ENCODE measurements at regions not wholly inside any gene's neighbourhood (a gene's known extent, or its start where the extent isn't known, plus 50 kb on each side); places are given as distances from the start of the nearest gene placed in this dataset.
A peak's percentile ranks its signal among the peaks of the same experiment; 100 is the strongest.
"Not testable (repeated sequence)": the region's sequence is repeated elsewhere in the genome, so short reads cannot be mapped to it uniquely, and the experiment has no call there.

GRCh38 chr14:51360592-51360991 lies 120.5 kb downstream of the TMX1 start:
- no peaks in the 10 kb centered on the region for H3K9me3 ChIP-seq
- DNase-seq: no peak
- ATAC-seq: no peak

GRCh38 chr14:51365241-51365965 lies 125.4 kb downstream of the TMX1 start:
- intact Hi-C loops (cut with DNase I, micrococcal nuclease): no loop called here
- no peak for DNase-seq
- Histone ChIP-seq H3K9me3 (no peaks in the 10 kb centered on the region), H3K36me3 (ENCODE audit: low read depth) (no peaks in the 10 kb centered on the region), H3K4me1 (ENCODE audit: low read depth) (no peaks in the 10 kb centered on the region), H3K4me3 (no peak overlapping the region)
- no peak for ATAC-seq
- TF ChIP-seq CTCF (IDR thresholded peaks at IDR 0.05): no peak

More at GRCh38 chr14:51360592-51360991, 120.5 kb downstream of the TMX1 start:
- intact Hi-C loops (cut with DNase I, micrococcal nuclease): no loop called here
- Histone ChIP-seq H3K4me3 (no peak overlapping the region), H3K4me1 (ENCODE audit: low read depth) (no peaks in the 10 kb centered on the region), H3K36me3 (ENCODE audit: low read depth) (no peaks in the 10 kb centered on the region)
- TF ChIP-seq CTCF (IDR thresholded peaks at IDR 0.05): no peak

GRCh38 chr14:51366460-51366859 lies 126.4 kb downstream of the TMX1 start:
- intact Hi-C loops (cut with DNase I, micrococcal nuclease); H3K9me3 ChIP-seq: not testable (repeated sequence)

GRCh38 chr14:51366866-51367599 lies 127.0 kb downstream of the TMX1 start:
- H3K4me1 ChIP-seq (ENCODE audit: low read depth); H3K9me3 ChIP-seq; H3K4me3 ChIP-seq; H3K36me3 ChIP-seq (ENCODE audit: low read depth); intact Hi-C loops (cut with DNase I, micrococcal nuclease); DNase-seq; ATAC-seq: not testable (repeated sequence)

More at GRCh38 chr14:51366460-51366859, 126.4 kb downstream of the TMX1 start:
- DNase-seq; H3K36me3 ChIP-seq (ENCODE audit: low read depth); ATAC-seq; H3K4me3 ChIP-seq; H3K4me1 ChIP-seq (ENCODE audit: low read depth): not testable (repeated sequence)

- intact Hi-C loops (cut with DNase I, micrococcal nuclease): no loop called here
- no peak for TF ChIP-seq CTCF (IDR thresholded peaks at IDR 0.05)
- DNase-seq (no peak), ATAC-seq (no peak)
- no peaks in the 10 kb centered on the region for H3K4me1 ChIP-seq (ENCODE audit: low read depth)
- no peaks in the 10 kb centered on the region for H3K36me3 ChIP-seq (ENCODE audit: low read depth)
- H3K9me3 ChIP-seq: no peaks in the 10 kb centered on the region
- H3K4me3 ChIP-seq: no peak overlapping the region
Observed at GRCh38 chr14:51367600-51367931, 127.5 kb downstream of the TMX1 start.

GRCh38 chr14:51368721-51369163 lies 128.7 kb downstream of the TMX1 start:
- Histone ChIP-seq H3K36me3 (ENCODE audit: low read depth) (no peaks in the 10 kb centered on the region), H3K4me3 (no peak overlapping the region), H3K9me3 (no peaks in the 10 kb centered on the region), H3K4me1 (ENCODE audit: low read depth) (no peaks in the 10 kb centered on the region)
- TF ChIP-seq CTCF (IDR thresholded peaks at IDR 0.05): no peak
- DNase-seq: peak in 1 of 3 donors; percentile 14
- intact Hi-C loops (cut with DNase I, micrococcal nuclease): no loop called here
- ATAC-seq: peak; percentile 27

Data from mucosa of descending colon (tissue), 3 donors.